HUES6 (cell line): ENCODE measurements at regions not wholly inside any gene's neighbourhood (a gene's known extent, or its start where the extent isn't known, plus 50 kb on each side); places are given as distances from the start of the nearest gene placed in this dataset.
"Not testable (repeated sequence)": the region's sequence is repeated elsewhere in the genome, so short reads cannot be mapped to it uniquely, and the experiment has no call there.

ENCODE experiments used
- H3K27ac ChIP-seq: 2 replicates; pipeline ENCODE4 v1.7.0; 2013; ENCODE audit warnings: low read depth, mild to moderate bottlenecking, low read length, inconsistent platforms
- H3K27me3 ChIP-seq: 2 replicates; pipeline ENCODE4 v1.6.1; 2013; ENCODE audit warnings: low read length; ENCODE audit not compliant: control insufficient read depth, insufficient read depth
- H3K36me3 ChIP-seq: 2 replicates; pipeline ENCODE4 v1.6.1; 2013; ENCODE audit warnings: low read length; ENCODE audit not compliant: control insufficient read depth, insufficient read depth
- H3K4me1 ChIP-seq: 2 replicates; pipeline ENCODE4 v1.6.1; 2013; ENCODE audit warnings: low read length; ENCODE audit not compliant: control insufficient read depth, insufficient read depth
- H3K4me3 ChIP-seq: 2 replicates; pipeline ENCODE4 v1.5.1; 2013; ENCODE audit warnings: low read depth, low read length
- H3K9ac ChIP-seq: one replicate; pipeline ENCODE4 v1.6.1; 2013; ENCODE audit warnings: mild to moderate bottlenecking, low read length
- H3K9me3 ChIP-seq: 2 replicates; pipeline ENCODE4 v1.6.1; 2013; ENCODE audit warnings: low read depth, low read length; ENCODE audit not compliant: control insufficient read depth, insufficient read depth

GRCh38 chr6:115838763-115839401 lies 221.8 kb downstream of the FRK start:
- Histone ChIP-seq H3K36me3 (no peaks in the 10 kb centered on the region), H3K4me1 (no peaks in the 10 kb centered on the region), H3K27me3 (no peaks in the 10 kb centered on the region), H3K9me3 (0 out of 2 replicates have a peak, but pooled peaks cover 5% of the 10 kb centered on the region), H3K4me3 (no peak overlapping the region), H3K9ac (no peak overlapping the region), H3K27ac (no peak overlapping the region)

DNA sequence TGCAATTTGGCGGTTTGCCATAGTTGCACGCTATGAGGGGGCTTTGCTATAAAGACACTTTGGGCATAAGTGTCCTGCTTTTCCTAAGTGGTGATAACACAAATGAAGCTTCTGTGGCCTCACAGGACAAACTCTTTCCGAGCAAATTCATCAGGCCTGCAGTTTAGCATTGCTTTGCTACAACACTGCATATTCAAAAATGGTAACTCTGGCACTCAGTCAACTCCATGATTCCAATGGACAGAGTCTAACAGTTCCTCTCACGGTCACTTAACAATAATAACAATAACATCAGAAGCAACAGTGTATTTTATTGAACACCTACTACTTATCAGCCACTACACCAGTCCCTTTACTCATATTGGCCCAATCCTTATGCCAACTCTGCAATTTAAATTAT lies 222.5 kb downstream of the FRK start:
- Histone ChIP-seq H3K36me3 (no peaks in the 10 kb centered on the region), H3K4me3 (no peak overlapping the region), H3K9me3 (0 out of 2 replicates have a peak, but pooled peaks cover 5% of the 10 kb centered on the region), H3K27me3 (no peaks in the 10 kb centered on the region), H3K9ac (no peak overlapping the region), H3K4me1 (no peaks in the 10 kb centered on the region), H3K27ac (no peak overlapping the region)

DNA sequence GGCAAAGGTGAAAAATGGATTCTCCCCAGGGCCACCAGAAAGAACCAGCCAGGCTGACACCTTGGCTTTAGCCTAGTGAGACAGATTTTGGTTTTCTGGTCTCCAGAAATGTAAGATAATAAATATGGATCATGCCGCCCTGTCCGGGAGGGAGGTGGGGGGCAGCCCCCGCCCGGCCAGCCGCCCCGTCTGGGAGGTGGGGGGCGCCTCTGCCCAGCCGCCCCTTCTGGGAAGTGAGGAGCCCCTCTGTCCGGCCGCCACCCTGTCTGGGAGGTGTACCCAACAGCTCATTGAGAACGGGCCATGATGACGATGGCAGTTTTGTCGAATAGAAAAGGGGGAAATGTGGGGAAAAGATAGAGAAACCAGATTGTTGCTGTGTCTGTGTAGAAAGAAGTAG lies 224.3 kb downstream of the FRK start:
- not testable (repeated sequence) for H3K36me3 ChIP-seq, H3K27me3 ChIP-seq, H3K27ac ChIP-seq, H3K9me3 ChIP-seq, H3K9ac ChIP-seq, H3K4me3 ChIP-seq, H3K4me1 ChIP-seq

DNA sequence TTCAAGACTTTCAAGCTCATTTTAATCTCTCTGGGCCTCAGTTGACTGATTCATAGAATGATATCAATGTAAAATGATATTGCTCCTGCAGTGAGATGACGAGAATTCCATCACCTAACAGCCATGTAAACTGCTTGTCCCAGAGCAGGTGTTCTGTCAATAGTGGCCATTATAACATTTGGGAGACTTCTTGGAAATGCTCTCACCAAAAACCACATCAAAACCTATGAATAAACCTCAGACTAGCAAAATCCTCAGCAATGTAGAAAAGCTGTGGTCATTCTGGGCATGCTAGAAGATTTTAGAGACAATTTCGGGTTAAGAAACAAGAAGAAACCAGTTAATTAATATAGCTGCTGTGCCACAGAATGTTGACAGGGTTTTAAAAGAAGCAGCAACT lies 225.4 kb downstream of the FRK start:
- H3K4me1 ChIP-seq, result no peaks in the 10 kb centered on the region
- H3K9me3 ChIP-seq, result 0 out of 2 replicates have a peak, but pooled peaks cover 5% of the 10 kb centered on the region
- H3K4me3 ChIP-seq, result no peak overlapping the region
- H3K27me3 ChIP-seq, result no peaks in the 10 kb centered on the region
- H3K27ac ChIP-seq, result no peak overlapping the region
- H3K36me3 ChIP-seq, result no peaks in the 10 kb centered on the region
- H3K9ac ChIP-seq, result no peak overlapping the region

DNA sequence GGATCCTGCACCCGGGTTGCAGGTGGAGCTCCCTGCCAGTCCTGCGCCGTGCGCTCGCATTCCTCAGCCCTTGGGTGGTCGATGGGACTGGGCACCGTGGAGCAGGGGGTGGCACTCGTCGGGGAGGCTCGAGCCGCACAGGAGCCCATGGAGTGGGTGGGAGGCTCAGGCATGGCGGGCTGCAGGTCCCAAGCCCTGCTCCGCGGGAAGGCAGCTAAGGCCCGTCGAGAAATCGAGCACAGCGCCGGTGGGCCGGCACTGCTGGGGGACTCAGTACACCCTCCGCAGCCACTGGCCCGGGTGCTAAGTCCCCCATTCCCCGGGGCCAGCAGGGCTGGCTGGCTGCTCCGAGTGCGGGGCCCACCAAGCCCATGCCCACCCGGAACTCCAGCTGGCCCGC lies 226.1 kb downstream of the FRK start:
- not testable (repeated sequence) for H3K4me3 ChIP-seq

DNA sequence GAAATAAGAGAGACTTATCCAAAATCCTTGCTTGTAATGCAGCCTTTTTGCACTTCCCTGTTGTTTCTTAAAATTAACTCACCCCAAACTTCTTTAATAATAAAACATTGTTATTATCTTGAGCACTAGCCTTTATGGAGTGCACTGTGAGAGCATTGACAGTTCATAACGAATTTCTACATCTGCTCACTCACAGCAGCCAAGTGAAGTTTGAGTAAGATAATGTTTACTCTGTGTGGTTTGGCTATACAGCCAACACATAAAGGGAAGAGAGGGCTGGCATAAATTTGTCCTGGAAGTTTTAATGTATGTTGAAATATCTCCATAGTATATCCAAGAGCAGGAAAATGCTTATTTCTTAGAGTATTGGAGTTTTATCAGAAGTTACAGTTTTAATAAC lies 227.9 kb downstream of the FRK start:
- Histone ChIP-seq H3K27me3 (no peaks in the 10 kb centered on the region), H3K4me3 (no peak overlapping the region), H3K36me3 (no peaks in the 10 kb centered on the region), H3K9me3 (0 out of 2 replicates have a peak, but pooled peaks cover 5% of the 10 kb centered on the region), H3K9ac (no peak overlapping the region), H3K27ac (no peak overlapping the region), H3K4me1 (no peaks in the 10 kb centered on the region)

More for the DNA sequence above, 226.1 kb downstream of the FRK start:
- not testable (repeated sequence) for H3K36me3 ChIP-seq, H3K9me3 ChIP-seq, H3K9ac ChIP-seq, H3K4me1 ChIP-seq, H3K27ac ChIP-seq, H3K27me3 ChIP-seq

- no peak overlapping the region for H3K9ac ChIP-seq
- 0 out of 2 replicates have a peak, but pooled peaks cover 5% of the 10 kb centered on the region for H3K9me3 ChIP-seq
- no peaks in the 10 kb centered on the region for H3K4me1 ChIP-seq
- H3K4me3 ChIP-seq, result no peak overlapping the region
- no peak overlapping the region for H3K27ac ChIP-seq
- H3K36me3 ChIP-seq, result no peaks in the 10 kb centered on the region
- H3K27me3 ChIP-seq, result no peaks in the 10 kb centered on the region
These were observed 228.5 kb downstream of the FRK start for GRCh38 chr6:115832186-115832585.

- H3K27me3 ChIP-seq, result no peaks in the 10 kb centered on the region
- H3K27ac ChIP-seq, result no peak overlapping the region
These were observed 229.8 kb downstream of the FRK start for GRCh38 chr6:115830895-115831294.

GRCh38 chr6:115821798-115822197 lies 238.9 kb downstream of the FRK start:
- H3K4me1 ChIP-seq, result no peaks in the 10 kb centered on the region

More at GRCh38 chr6:115830895-115831294, 229.8 kb downstream of the FRK start:
- Histone ChIP-seq H3K36me3 (no peaks in the 10 kb centered on the region), H3K9ac (no peak overlapping the region), H3K4me1 (no peaks in the 10 kb centered on the region), H3K9me3 (0 out of 2 replicates have a peak, but pooled peaks cover under 1% of the 10 kb centered on the region), H3K4me3 (no peak overlapping the region)

GRCh38 chr6:115819506-115819905 lies 241.2 kb downstream of the FRK start:
- no peaks in the 10 kb centered on the region for H3K27me3 ChIP-seq
- H3K4me1 ChIP-seq, result no peaks in the 10 kb centered on the region
- H3K9me3 ChIP-seq, result no peaks in the 10 kb centered on the region
- H3K4me3 ChIP-seq, result no peak overlapping the region
- H3K27ac ChIP-seq, result no peak overlapping the region
- no peak overlapping the region for H3K9ac ChIP-seq
- no peaks in the 10 kb centered on the region for H3K36me3 ChIP-seq

More at GRCh38 chr6:115821798-115822197, 238.9 kb downstream of the FRK start:
- no peaks in the 10 kb centered on the region for H3K27me3 ChIP-seq
- no peak overlapping the region for H3K9ac ChIP-seq
- no peaks in the 10 kb centered on the region for H3K9me3 ChIP-seq
- H3K36me3 ChIP-seq, result no peaks in the 10 kb centered on the region
- H3K4me3 ChIP-seq, result no peak overlapping the region
- no peak overlapping the region for H3K27ac ChIP-seq

- Histone ChIP-seq H3K9me3 (no peaks in the 10 kb centered on the region), H3K4me3 (no peak overlapping the region), H3K36me3 (no peaks in the 10 kb centered on the region), H3K27me3 (no peaks in the 10 kb centered on the region), H3K27ac (no peak overlapping the region), H3K9ac (no peak overlapping the region), H3K4me1 (no peaks in the 10 kb centered on the region)
These were observed 243.5 kb downstream of the FRK start for GRCh38 chr6:115817161-115817560.
